Glutamatergic neuron (in vitro differentiated cells): ENCODE measurements at regions not wholly inside any gene's neighbourhood (a gene's known extent, or its start where the extent isn't known, plus 50 kb on each side); places are given as distances from the start of the nearest gene placed in this dataset.
"Not testable (repeated sequence)": the region's sequence is repeated elsewhere in the genome, so short reads cannot be mapped to it uniquely, and the experiment has no call there.

Source experiments
- DNase-seq: peaks from one replicate; pipeline ENCODE4 v3.0.0; 2022
- H3K27ac Mint-ChIP-seq: one replicate; pipeline ENCODE4 v1.8.0; 2020; ENCODE audit warnings: mild to moderate bottlenecking, mixed read lengths, inconsistent platforms; ENCODE audit not compliant: unreplicated experiment
- H3K27me3 Mint-ChIP-seq: one replicate; pipeline ENCODE4 v1.8.0; 2020; ENCODE audit warnings: mild to moderate bottlenecking, moderate library complexity, mixed read lengths, inconsistent platforms; ENCODE audit not compliant: unreplicated experiment
- H3K36me3 Mint-ChIP-seq: one replicate; pipeline ENCODE4 v1.8.0; 2020; ENCODE audit warnings: mild to moderate bottlenecking, mixed read lengths, inconsistent platforms; ENCODE audit not compliant: unreplicated experiment
- H3K4me1 Mint-ChIP-seq: one replicate; pipeline ENCODE4 v1.8.0; 2020; ENCODE audit warnings: mild to moderate bottlenecking, low read depth, mixed read lengths, inconsistent platforms; ENCODE audit not compliant: unreplicated experiment
- H3K4me3 Mint-ChIP-seq: one replicate; pipeline ENCODE4 v1.8.0; 2020; ENCODE audit warnings: mild to moderate bottlenecking, mixed read lengths, inconsistent platforms; ENCODE audit not compliant: unreplicated experiment
- H3K9me3 Mint-ChIP-seq: one replicate; pipeline ENCODE4 v1.8.0; 2020; ENCODE audit warnings: mild to moderate bottlenecking, moderate library complexity, mixed read lengths, inconsistent platforms; ENCODE audit not compliant: unreplicated experiment
- CTCF ChIP-seq: fragments of 200-600 bp; sonication (generic); IDR thresholded peaks from one replicate; pipeline ENCODE4 v1.5.0; 2021; ENCODE audit not compliant: partially characterized antibody, unreplicated experiment

GRCh38 chr4:104577405-104577804, 82.7 kb upstream of the CXXC4 start:
- H3K27ac Mint-ChIP-seq = no peak overlapping the region
- no peaks in the 10 kb centered on the region for H3K36me3 Mint-ChIP-seq
- no peaks in the 10 kb centered on the region for H3K4me1 Mint-ChIP-seq
- H3K4me3 Mint-ChIP-seq = no peak overlapping the region
- no peak for DNase-seq
- no peaks in the 10 kb centered on the region for H3K9me3 Mint-ChIP-seq
- TF ChIP-seq CTCF = no peak
- H3K27me3 Mint-ChIP-seq = no peaks in the 10 kb centered on the region

- not testable (repeated sequence) for H3K36me3 Mint-ChIP-seq, H3K4me3 Mint-ChIP-seq, DNase-seq, H3K9me3 Mint-ChIP-seq, H3K27me3 Mint-ChIP-seq, H3K4me1 Mint-ChIP-seq, H3K27ac Mint-ChIP-seq
Observed at GRCh38 chr4:104581476-104581875, 86.8 kb upstream of the CXXC4 start.

GRCh38 chr4:104582056-104582455, 87.4 kb upstream of the CXXC4 start:
- not testable (repeated sequence) for H3K9me3 Mint-ChIP-seq

GRCh38 chr4:104589264-104589868, 94.7 kb upstream of the CXXC4 start:
- no peak overlapping the region for H3K27ac Mint-ChIP-seq
- no peaks in the 10 kb centered on the region for H3K9me3 Mint-ChIP-seq
- H3K36me3 Mint-ChIP-seq = no peaks in the 10 kb centered on the region
- no peak overlapping the region for H3K4me3 Mint-ChIP-seq
- no peak for TF ChIP-seq CTCF
- DNase-seq = no peak
- no peaks in the 10 kb centered on the region for H3K27me3 Mint-ChIP-seq
- H3K4me1 Mint-ChIP-seq = peaks cover 16% of the 10 kb centered on the region

More at GRCh38 chr4:104582056-104582455, 87.4 kb upstream of the CXXC4 start:
- not testable (repeated sequence) for DNase-seq, H3K4me3 Mint-ChIP-seq, H3K27me3 Mint-ChIP-seq, H3K27ac Mint-ChIP-seq, H3K36me3 Mint-ChIP-seq, H3K4me1 Mint-ChIP-seq

- no peaks in the 10 kb centered on the region for H3K36me3 Mint-ChIP-seq
- no peaks in the 10 kb centered on the region for H3K27me3 Mint-ChIP-seq
- no peaks in the 10 kb centered on the region for H3K9me3 Mint-ChIP-seq
- TF ChIP-seq CTCF = no peak
- DNase-seq = peak; percentile 54
- peaks cover 16% of the 10 kb centered on the region for H3K4me1 Mint-ChIP-seq
- H3K4me3 Mint-ChIP-seq = peak overlapping the region; percentile 49
- peak overlapping the region; percentile 88 for H3K27ac Mint-ChIP-seq
Observed at GRCh38 chr4:104591510-104591911, 96.8 kb upstream of the CXXC4 start.

GRCh38 chr4:104592183-104592582, 97.5 kb upstream of the CXXC4 start:
- TF ChIP-seq CTCF = no peak
- Mint-ChIP-seq H3K4me3 (no peak overlapping the region), H3K27me3 (no peaks in the 10 kb centered on the region), H3K36me3 (no peaks in the 10 kb centered on the region), H3K4me1 (peaks cover 16% of the 10 kb centered on the region), H3K27ac (peak overlapping the region; percentile 40), H3K9me3 (no peaks in the 10 kb centered on the region)
- peak; percentile 28 for DNase-seq
